Endothelial cell of umbilical vein (primary cell): ENCODE measurements at regions not wholly inside any gene's neighbourhood (a gene's known extent, or its start where the extent isn't known, plus 50 kb on each side); places are given as distances from the start of the nearest gene placed in this dataset.

ENCODE experiments used
- EZH2 ChIP-seq: IDR thresholded peaks from 2 replicates; pipeline ENCODE4 v1.6.1; 2012; ENCODE audit warnings: borderline replicate concordance, low read depth, mild to moderate bottlenecking, moderate library complexity, low read length, inconsistent platforms; ENCODE audit not compliant: severe bottlenecking
- FOS ChIP-seq: IDR thresholded peaks from 2 replicates; pipeline ENCODE4 v1.6.1; 2011; ENCODE audit warnings: mild to moderate bottlenecking, low read length, moderate library complexity, borderline replicate concordance; ENCODE audit not compliant: insufficient read depth
- GATA2 ChIP-seq: IDR thresholded peaks from 2 replicates; pipeline ENCODE4 v1.7.0; 2011; ENCODE audit warnings: low read depth, mild to moderate bottlenecking, moderate library complexity, mixed read lengths, low read length; ENCODE audit not compliant: insufficient read length, insufficient read depth
- JUN ChIP-seq: IDR thresholded peaks from 2 replicates; pipeline ENCODE4 v1.6.1; 2011; ENCODE audit warnings: borderline replicate concordance, low read depth; ENCODE audit not compliant: insufficient read length, insufficient read depth
- MAX ChIP-seq: IDR thresholded peaks from 2 replicates; pipeline ENCODE4 v1.6.1; 2011; ENCODE audit not compliant: insufficient read depth, insufficient read length
- MYC ChIP-seq: IDR thresholded peaks from one replicate; pipeline ENCODE4 v1.6.1; 2011; ENCODE audit warnings: mild to moderate bottlenecking, low read depth, low read length
- POLR2A ChIP-seq: IDR thresholded peaks from 2 replicates; pipeline ENCODE4 v1.6.1; 2012; ENCODE audit warnings: low read depth, mild to moderate bottlenecking, control low read depth, low read length
- POLR2AphosphoS5 ChIP-seq: IDR thresholded peaks from 2 replicates; pipeline ENCODE4 v1.6.1; 2012; ENCODE audit warnings: low read depth, mild to moderate bottlenecking, control low read depth, low read length, moderate library complexity; ENCODE audit not compliant: insufficient read depth
- TF ChIP-seq, protein P1 (sequence below), 2 donors: IDR thresholded peaks; 1 replicate in 1 of 2; 2 replicates in 1 of 2; pipeline ENCODE4 v1.5.1; 2011; ENCODE audit warnings: low read length in 2 of 2, mild to moderate bottlenecking in 2 of 2, moderate library complexity in 2 of 2, control low read depth in 1 of 2, inconsistent platforms in 1 of 2, low read depth in 1 of 2; ENCODE audit not compliant: insufficient read depth in 1 of 2; ENCODE audit errors: extremely low read depth in 1 of 2

- TF ChIP-seq, protein P1, sequence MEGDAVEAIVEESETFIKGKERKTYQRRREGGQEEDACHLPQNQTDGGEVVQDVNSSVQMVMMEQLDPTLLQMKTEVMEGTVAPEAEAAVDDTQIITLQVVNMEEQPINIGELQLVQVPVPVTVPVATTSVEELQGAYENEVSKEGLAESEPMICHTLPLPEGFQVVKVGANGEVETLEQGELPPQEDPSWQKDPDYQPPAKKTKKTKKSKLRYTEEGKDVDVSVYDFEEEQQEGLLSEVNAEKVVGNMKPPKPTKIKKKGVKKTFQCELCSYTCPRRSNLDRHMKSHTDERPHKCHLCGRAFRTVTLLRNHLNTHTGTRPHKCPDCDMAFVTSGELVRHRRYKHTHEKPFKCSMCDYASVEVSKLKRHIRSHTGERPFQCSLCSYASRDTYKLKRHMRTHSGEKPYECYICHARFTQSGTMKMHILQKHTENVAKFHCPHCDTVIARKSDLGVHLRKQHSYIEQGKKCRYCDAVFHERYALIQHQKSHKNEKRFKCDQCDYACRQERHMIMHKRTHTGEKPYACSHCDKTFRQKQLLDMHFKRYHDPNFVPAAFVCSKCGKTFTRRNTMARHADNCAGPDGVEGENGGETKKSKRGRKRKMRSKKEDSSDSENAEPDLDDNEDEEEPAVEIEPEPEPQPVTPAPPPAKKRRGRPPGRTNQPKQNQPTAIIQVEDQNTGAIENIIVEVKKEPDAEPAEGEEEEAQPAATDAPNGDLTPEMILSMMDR (IDR thresholded peaks at IDR 0.05; ENCODE audit: extremely low read depth in 1 of 2, insufficient read depth in 1 of 2, low read depth in 1 of 2, low read length in 2 of 2) = no peak
- no peak for TF ChIP-seq EZH2
- TF ChIP-seq POLR2AphosphoS5 = no peak
- no peak for TF ChIP-seq MAX
- TF ChIP-seq POLR2A = no peak
- TF ChIP-seq GATA2 = no peak
- TF ChIP-seq JUN = no peak
- TF ChIP-seq FOS = no peak
- TF ChIP-seq MYC = no peak
These were observed 55.6 kb upstream of the ALOX12 start for GRCh38 chr17:6940186-6940649.
